ENCODE measurements at regions not wholly inside any gene's neighbourhood (a gene's known extent, or its start where the extent isn't known, plus 50 kb on each side); places are given as distances from the start of the nearest gene placed in this dataset.
"Not testable (repeated sequence)": the region's sequence is repeated elsewhere in the genome, so short reads cannot be mapped to it uniquely, and the experiment has no call there.

DNA sequence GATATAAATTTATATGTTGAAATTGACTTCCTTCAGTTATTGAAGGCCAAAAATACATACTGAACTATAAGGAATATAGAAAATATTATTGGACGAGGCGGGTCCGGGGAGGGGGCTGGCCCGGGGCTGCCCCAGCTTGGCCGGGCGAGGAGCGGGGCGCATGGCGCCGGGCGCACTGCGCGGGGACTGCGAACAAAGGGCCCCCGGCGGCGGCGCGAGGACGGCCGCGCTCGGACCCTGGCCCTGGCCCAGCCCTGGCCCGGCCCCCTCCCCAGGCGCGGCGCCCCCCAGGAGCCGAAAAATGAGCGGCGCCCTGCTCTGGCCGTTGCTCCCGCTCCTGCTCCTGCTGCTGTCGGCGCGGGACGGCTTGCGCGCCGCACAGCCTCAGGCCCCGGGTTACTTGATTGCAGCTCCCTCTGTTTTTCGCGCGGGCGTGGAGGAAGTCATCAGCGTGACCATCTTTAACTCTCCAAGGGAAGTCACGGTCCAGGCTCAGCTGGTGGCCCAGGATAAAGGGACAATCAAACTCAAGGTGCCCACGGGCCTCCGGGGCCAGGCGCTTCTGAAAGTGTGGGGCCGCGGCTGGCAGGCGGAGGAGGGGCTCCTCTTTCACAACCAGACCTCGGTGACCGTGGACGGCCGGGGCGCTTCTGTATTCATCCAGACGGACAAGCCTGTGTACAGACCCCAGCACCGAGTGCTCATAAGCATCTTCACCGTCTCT lies 1247.6 kb upstream of the PHF14 start:
- not testable (repeated sequence) for TF ChIP-seq EZH2phosphoT487 (IDR thresholded peaks at IDR 0.05)
- TF ChIP-seq, protein P1, sequence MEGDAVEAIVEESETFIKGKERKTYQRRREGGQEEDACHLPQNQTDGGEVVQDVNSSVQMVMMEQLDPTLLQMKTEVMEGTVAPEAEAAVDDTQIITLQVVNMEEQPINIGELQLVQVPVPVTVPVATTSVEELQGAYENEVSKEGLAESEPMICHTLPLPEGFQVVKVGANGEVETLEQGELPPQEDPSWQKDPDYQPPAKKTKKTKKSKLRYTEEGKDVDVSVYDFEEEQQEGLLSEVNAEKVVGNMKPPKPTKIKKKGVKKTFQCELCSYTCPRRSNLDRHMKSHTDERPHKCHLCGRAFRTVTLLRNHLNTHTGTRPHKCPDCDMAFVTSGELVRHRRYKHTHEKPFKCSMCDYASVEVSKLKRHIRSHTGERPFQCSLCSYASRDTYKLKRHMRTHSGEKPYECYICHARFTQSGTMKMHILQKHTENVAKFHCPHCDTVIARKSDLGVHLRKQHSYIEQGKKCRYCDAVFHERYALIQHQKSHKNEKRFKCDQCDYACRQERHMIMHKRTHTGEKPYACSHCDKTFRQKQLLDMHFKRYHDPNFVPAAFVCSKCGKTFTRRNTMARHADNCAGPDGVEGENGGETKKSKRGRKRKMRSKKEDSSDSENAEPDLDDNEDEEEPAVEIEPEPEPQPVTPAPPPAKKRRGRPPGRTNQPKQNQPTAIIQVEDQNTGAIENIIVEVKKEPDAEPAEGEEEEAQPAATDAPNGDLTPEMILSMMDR (IDR thresholded peaks at IDR 0.05) = not testable (repeated sequence)
